NCI-H146 (cell line): ENCODE measurements at regions not wholly inside any gene's neighbourhood (a gene's known extent, or its start where the extent isn't known, plus 50 kb on each side); places are given as distances from the start of the nearest gene placed in this dataset.
"Not testable (repeated sequence)": the region's sequence is repeated elsewhere in the genome, so short reads cannot be mapped to it uniquely, and the experiment has no call there.

Experiments
- DNase-seq: peaks from one replicate; lab custom pipeline; 2025; lab: John Stamatoyannopoulos, UW

GRCh38 chr2:57180042-57180567 is 866.5 kb upstream of the VRK2 start:
- no peak for DNase-seq

DNA sequence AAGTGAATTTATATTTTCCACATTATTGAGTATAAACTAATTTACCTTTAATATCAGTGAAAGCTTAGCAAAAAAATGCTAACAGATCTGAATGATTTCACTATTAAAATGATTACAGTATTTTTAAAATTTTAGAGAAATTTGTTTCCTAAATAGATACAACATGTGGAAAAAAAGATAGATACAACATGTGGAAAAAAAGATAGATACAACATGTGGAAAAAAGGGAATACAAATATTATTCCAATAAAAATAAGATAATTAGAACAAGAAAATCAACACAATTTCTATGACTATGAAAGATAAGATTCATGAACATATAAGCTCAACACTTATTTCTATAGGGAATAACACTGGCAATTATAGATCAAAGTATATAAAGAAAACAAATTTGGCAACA is 865.9 kb upstream of the VRK2 start:
- no peak for DNase-seq

- DNase-seq = no peak
Measured at GRCh38 chr2:57181315-57182038, 865.1 kb upstream of the VRK2 start.

DNA sequence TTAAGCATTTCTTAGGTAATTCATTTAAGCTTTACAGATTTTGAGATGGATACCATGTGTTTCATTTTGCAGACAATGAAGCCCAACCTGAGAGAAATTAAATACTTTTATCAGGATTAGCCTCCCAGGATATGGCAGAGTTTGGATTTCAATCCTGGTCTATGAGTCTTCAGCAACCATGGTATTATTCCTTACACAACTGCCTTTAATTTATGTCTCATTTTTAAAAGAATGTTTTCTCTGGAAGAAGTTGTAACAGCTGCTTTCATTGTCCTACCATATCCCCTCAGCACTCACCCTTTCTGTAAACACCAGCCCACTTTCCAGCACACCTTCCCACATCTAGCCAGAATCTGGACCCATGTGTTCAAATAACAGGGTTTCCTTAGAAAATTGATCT is 863.7 kb upstream of the VRK2 start:
- DNase-seq = no peak

- no peak for DNase-seq
Measured at GRCh38 chr2:57185568-57185967, 861.0 kb upstream of the VRK2 start.

GRCh38 chr2:57190007-57190406 is 856.6 kb upstream of the VRK2 start:
- no peak for DNase-seq

DNA sequence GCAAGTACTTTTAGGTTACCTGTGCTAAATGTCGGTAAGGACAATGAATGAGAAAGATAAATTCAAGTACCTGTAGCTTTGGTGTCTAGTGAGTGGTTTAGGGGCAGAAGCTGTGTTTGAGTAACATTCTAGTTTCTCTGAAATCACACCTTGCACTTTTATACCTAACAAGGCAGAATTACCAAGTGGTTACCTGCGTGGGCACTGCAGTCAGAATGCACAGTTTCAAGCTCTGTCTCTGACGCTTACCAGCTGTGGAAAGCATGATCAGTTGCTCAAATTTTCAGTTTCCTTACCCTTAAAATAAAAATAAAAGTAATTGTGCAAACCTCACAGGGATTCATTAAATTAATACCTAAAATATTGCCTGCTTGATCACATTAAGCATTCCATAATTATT is 846.9 kb upstream of the VRK2 start:
- DNase-seq = no peak

DNA sequence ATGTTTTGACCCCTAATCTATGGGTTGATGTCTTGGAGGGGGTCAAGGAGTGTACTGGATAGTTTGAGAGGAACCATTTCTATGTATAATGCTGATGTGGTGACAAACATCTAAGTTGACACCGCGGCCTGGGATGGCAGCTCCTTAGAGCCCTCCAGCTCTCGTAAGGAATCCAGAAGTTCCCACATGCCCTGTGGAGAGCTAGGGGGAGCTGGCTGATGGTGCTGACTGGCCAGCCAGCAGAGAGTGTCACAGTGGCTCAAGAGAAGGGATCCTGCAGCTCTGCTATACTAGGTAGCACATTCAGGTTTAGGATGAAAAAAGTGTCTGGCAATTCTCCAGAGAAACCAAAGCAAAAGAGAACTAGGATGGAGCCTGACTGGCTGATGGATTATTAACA is 842.2 kb upstream of the VRK2 start:
- DNase-seq = no peak

- DNase-seq = no peak
Measured at GRCh38 chr2:57205241-57205640, 841.4 kb upstream of the VRK2 start.

DNA sequence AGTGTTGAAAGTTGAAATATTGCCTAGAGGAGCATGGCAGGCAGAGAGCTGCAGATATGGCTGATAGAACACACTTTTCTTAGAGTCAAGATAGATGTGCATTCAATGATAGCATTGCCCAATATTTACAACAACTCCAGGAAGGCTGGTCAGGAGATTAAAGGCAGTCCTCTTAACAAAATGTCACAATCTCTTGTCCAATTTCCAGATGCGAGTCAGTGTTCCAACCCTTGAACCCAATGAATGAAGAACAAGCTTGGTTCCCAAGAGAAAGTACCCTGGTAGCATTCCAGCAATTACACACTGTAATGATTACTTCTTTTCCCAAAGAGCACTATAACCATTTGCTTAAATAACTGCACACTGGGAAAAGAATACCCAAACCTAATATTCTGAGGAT is 839.4 kb upstream of the VRK2 start:
- no peak for DNase-seq

DNA sequence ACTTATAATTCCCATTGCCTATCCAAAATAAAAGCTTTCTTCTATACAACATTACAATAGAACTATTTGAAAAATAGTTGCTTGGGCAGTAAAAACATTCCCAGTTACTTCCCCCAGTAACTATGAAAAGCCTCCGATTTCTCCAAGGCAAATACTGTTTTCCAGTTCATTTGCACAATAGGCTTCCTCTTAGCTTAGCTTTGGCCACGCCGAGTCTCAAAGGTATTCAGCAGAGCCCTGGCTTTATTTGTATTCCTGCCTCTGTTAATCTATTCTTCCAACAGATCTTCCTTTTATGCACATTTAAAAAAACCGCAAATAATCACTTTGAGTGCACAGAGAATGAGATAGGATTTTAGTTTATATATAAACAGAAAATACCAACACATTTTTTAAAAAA is 836.8 kb upstream of the VRK2 start:
- DNase-seq = no peak

DNA sequence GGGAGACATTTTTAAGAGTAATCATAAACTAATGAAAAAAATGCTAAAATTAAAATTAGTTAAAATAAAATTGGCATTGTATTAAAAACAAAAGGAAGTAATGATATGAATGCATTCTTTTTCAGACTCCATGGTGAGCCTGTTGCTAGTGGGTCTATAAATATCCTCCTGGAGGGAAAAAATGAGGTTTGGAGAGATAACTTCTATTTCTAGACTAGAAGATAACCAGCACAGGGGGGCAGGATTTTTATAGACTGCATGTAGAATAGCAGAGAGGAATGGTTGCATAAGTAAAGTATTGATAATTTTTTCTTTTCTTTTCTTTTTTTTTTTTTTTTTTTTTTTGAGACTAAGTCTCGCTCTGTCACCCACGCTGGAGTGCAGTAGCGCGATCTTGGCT is 835.8 kb upstream of the VRK2 start:
- DNase-seq = no peak

- no peak for DNase-seq
Measured at GRCh38 chr2:57217013-57217412, 829.6 kb upstream of the VRK2 start.

DNA sequence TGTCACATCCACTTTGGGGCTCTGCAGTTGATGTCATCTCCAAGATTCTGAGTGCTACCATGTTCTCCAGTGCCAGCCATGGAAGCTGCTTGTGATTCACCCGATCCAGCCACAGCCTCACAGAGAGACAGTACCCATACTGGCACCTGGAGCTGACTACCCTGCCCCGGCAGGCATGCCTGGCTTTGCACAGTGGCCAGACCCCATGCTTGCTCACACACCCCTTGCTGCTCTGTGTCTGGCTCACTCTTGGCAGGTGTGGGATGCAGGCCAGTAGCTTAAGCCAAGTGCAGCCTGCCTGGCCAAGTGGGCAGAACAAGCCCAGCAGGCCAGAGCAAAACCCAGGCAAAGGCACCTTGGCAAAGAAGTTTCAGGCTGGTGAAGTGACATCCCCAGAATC is 828.4 kb upstream of the VRK2 start:
- DNase-seq = no peak

- DNase-seq = not testable (repeated sequence)
Measured at GRCh38 chr2:57229706-57230105, 816.9 kb upstream of the VRK2 start.

- not testable (repeated sequence) for DNase-seq
Measured at GRCh38 chr2:57232341-57232740, 814.3 kb upstream of the VRK2 start.

- DNase-seq = not testable (repeated sequence)
Measured at GRCh38 chr2:57251495-57251894, 795.1 kb upstream of the VRK2 start.

DNA sequence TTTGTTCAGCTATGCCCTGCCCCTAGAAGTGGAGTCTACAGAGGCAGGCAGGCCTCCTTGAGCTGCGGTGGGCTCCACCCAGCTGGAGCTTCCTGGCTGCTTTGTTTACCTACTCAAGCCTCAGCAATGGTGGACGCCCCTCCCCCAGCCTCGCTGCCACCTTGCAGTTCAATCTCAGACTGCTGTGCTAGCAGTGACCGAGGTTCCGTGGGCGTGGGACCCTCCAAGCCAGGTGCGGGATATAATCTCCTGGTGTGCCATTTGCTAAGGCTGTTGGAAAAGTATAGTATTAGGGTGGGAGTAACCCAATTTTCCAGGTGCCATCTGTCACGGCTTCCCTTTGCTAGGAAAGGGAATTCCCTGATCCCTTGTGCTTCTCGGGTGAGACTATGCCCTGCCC is 770.2 kb upstream of the VRK2 start:
- not testable (repeated sequence) for DNase-seq

- DNase-seq = no peak
Measured at GRCh38 chr2:57278451-57278850, 768.2 kb upstream of the VRK2 start.

GRCh38 chr2:57291209-57291608 is 755.4 kb upstream of the VRK2 start:
- DNase-seq = no peak

DNA sequence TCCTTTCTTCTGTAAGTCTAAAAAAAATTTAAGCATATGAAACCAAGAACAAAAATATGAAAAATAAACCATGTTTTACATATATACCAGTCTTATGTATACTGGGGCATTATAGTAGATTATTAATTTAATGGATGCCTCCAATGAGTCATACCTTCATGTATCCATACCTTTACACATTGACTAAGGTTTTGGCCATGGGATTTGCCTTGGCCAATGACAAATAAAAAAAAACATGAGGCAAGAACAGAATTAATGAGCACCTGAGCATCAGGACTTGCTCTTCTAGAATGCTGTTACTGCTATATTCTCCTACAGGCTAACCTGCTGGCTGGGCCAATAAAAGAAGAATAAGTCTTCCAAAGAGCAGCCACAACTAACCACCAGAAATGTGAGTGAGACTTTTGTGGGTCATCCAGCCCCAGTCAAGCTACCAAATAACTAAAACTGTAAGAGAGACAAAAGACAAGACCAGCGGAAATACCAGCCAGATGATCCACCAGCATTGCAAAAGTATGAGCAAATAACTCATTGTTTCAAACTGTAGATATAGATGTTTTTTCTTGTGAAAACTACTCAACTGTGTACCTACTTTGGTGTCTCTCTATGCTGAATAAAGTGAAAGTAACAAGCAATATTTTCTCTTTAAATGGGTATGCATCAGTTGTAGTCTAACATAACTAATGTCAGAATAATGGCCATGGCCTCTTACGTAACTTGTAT is 749.6 kb upstream of the VRK2 start:
- no peak for DNase-seq

DNA sequence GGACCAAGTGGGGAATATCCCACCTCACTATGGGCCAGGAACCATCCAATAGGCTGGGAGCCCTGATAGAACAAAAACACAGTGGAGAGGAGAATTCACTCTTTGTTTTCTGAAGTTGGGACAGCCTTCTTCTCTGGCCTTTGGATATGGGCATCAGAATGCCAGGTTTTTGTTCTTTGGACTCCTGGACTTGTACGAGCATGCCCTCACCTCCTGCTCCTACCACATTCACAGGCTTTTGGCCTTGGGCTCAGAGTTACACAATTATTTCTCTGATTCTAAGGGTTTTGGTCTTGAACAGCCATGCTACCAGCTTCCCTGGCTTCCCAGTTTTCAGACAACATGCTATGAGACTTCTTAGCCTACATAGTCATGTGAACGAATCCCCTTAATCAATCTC is 732.9 kb upstream of the VRK2 start:
- DNase-seq = no peak

- DNase-seq = no peak
Measured at GRCh38 chr2:57314682-57315081, 731.9 kb upstream of the VRK2 start.

GRCh38 chr2:57330447-57330846 is 716.2 kb upstream of the VRK2 start:
- no peak for DNase-seq
